ENCODE measurements at regions not wholly inside any gene's neighbourhood (a gene's known extent, or its start where the extent isn't known, plus 50 kb on each side); places are given as distances from the start of the nearest gene placed in this dataset.
A peak's percentile ranks its signal among the peaks of the same experiment; 100 is the strongest.

DNA sequence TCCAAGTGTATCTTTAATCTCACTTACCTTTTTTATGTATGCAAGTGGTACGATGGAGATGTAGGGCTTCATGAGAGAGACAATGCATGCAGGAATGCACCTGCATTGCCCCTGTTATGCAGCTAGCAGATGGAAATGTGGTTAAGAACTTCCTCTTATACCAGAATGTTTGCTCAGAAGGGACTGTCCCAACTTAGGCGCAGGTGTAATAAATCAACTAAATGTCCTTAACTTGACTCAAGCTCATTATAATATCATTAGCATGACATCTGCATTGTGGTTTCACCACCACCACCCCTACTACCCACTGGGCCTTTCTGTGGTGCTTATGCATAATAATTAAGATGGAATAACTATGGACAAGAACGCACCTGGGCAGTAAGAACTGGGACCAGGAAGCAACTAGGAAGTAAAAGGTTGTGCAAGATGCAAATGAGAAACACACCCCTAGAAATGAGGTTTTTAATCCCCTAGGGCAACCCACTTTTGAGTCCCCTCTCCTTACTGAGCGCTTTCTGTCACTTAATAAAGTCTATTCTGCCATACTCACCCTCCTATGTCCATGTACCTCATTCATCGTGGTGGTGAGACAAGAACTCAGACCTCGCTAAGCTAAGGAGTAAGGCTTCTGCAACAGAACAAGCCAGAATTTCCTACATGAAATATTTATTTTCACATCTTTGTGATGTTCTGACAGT, 1103.3 kb upstream of the B3GALT2 start:
- DNase-seq: peak; percentile 74

DNA sequence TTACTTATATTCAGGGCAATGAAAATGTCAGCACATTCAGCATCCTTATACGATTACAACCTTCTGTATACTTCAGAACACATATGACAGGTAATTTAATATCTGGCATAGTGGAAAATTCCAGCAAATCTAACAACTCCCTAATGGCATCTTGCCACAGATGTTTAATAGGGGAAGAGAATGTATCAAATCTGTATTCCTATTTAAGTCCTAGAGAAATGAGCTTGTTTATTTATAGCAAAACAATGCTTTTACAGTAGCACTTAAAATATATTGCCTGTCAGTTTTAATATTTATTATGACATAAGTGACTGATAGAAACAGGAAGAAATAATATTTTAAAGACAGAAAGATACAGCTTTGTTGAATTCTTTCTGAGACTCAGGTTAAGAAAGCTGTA, 1101.8 kb upstream of the B3GALT2 start:
- no peak for DNase-seq

DNA sequence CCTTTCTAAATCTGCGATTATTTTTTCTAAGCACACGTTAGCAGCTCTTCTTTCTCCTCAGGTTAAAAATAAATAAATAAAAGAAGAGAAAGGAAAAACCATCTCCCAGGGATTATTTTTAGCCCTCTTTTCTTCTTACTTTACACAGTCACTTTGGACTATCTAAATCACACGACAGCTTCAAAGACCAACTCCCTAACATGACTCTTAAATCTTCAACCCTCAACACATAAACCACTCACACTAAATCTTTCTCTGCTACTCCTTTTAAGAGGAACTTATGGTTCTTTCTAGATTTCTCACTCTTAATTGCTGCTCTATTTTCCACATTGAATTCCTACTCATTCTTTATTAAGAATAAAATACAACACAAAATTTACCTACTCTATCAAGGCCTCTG, 1095.0 kb upstream of the B3GALT2 start:
- DNase-seq: no peak

DNA sequence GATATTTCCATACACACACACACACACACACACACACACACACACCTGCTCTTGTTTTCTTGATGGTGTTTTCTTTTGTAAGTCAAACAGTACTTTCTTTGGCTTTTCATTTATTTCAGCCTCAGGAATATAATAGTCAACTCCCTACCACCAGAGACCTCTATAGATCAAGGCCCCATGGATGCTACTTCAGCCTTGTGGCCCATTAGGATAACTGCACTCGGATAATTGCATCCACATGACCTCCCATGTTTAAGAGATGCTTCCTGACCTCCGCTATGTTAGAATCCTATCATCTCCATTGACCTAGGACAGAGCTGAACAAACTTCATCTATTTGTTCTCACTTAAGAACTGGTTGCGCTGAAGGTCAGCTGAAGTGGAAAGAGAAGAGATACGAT, 1094.0 kb upstream of the B3GALT2 start:
- DNase-seq: no peak

DNA sequence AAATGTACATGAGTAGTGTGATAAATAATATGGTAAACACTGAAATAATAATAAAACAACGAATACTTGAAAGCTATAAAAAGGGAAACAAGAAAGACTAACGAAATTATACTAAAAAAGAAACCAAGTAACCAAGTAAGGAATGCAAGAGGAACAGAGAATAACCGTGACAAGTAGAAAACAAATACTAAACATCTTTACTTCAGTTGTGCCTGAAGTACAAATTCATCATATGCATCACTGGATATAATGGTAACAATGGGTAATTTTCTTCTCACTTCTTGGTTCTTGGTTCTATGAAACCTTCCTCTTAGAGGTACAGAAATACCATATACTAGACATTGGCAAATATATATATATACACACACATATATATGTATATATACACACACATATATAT, 1093.6 kb upstream of the B3GALT2 start:
- DNase-seq: no peak

DNA sequence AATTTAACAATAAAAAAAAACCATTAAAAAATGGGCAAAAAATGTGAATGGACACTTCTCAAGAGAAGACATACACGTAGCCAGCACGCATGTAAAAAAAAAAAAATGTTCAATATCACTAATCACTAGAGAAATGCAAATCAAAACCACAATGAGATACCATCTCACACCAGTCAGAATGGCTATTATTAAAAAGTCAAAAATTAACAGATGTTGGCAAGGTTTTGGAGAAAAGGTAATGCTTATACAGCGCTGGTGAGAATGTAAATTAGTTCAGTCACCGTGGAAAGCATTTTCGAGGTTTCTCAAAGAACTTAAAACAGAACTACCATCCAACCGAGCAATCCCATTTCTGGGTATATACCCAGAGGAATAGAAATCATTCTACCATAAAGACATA, 1091.5 kb upstream of the B3GALT2 start:
- DNase-seq: no peak

DNA sequence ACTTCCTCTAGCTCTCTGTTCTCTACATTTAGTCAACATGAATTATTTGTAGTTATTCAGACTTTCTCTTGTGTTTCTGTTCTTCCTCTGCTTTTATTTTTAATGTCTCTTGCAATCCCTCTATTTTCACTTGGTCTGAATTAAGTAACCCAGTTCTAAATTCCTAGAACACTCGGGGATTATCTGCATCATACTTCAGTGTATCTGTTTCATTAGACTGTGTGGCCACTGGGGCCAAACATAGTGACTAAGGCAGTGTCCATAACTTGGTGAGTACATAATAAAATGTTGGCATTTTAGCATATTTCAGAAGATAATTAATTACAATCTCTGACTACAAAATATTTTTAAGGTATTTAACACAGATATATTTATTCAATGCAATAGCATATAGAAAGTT, 1087.2 kb upstream of the B3GALT2 start:
- no peak for DNase-seq

DNA sequence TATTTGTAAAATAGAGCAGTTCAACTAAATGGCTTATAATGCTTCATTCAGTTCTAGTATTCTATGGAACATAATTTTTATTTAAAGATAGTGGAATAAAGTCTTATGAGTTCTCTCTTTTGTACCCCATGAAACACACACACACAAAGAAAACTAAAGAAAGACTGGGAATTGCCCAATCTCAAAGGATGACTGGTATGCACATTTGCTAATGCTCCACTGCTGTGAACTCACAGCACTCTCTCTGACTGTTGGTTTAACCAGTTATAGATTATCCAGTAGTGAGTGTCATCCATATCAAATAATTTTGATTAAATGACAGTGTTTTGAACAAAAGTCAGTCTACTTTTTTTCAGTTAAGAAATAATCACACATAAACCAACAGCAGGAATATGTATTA, 1082.4 kb upstream of the B3GALT2 start:
- no peak for DNase-seq

DNA sequence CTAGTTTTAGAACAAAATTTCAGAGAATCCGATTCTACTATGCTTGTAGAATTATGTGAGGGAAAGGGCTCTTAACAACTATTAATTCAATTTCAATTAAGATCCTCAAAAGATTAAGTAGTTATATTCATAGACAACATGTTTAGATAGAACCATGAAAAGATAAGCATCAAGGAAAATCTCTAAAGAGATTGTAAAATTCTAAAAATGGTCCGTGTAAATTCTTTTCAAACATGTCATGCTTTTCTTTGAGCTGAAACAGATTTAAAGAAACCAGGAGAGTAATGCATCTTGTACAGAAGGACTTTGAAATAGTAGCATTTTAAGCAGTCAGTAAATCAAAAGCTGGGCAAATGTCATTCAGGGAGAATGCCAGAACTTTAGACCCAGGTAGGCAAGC, 1080.6 kb upstream of the B3GALT2 start:
- no peak for DNase-seq

DNA sequence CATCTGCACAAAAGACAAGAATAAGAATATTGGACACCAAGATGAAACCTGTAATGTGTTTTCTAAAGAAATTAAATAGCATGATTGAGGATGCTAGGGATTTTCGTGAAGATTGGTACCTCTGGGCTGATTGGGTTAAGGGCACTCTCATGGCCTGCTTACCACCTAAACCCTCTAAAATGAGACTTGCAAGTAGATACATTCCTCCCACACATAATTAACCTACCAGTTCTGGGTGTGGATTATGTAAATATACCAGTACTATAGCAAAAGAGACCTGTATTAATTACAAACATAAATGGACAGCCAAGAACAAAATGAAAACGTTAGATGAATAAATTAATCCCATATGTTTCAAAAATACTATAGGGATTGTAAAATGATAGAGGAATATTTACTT, 1069.6 kb upstream of the B3GALT2 start:
- DNase-seq: no peak

DNA sequence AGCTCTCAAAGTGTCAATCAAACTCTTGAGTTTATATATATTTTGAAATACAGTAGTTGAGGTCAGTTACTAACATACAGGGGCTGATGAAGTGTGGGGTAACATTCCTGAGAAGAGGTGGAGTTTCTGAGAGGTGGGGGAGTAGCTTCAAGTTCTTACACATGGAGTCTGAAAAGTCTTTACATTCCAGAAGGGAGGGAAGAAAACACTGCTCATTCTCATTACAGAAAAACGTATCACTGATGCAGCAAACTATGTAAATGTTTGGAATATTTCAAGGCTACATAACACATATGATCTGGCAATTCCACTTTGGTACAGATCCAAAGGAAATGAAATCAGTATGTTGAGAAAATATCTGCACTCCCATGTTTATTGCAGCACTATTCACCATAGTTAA, 1065.8 kb upstream of the B3GALT2 start:
- DNase-seq: no peak

DNA sequence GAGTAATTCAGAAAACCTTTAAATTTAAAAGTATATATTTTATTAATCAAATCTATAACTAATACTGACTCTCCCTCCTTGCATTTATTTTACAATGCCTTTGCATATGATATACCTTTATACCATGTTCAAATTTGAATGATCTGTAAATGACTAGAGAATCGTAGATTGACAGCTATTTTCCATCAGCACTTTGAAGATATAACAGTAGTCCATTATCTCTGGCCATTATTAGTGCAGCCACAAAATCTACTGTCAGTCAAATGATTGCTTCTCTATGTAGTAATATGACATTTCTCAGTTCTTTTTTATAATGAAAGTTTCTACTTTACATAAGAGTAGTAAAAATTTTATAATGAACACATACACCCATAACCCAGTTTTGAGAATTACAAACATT, 1054.8 kb upstream of the B3GALT2 start:
- no peak for DNase-seq

DNA sequence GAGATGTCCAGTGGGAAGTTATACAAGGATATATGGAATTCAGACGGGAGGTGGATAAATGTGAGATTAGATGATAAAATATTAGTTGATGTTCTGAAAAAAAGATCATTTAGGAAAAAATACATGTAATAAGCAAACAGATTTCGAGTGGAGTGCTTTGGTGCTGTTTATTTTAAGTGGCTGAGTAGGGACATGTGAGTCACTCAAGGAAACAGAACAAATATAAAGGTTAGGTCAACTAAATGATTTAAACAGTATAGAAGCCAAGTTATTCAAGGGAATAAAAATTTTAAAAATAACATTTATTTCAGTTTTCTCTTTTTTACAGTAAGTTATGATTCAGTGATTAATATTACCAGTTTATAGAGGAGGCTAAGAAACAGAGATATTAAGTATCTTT, 1046.7 kb upstream of the B3GALT2 start:
- DNase-seq: no peak

DNA sequence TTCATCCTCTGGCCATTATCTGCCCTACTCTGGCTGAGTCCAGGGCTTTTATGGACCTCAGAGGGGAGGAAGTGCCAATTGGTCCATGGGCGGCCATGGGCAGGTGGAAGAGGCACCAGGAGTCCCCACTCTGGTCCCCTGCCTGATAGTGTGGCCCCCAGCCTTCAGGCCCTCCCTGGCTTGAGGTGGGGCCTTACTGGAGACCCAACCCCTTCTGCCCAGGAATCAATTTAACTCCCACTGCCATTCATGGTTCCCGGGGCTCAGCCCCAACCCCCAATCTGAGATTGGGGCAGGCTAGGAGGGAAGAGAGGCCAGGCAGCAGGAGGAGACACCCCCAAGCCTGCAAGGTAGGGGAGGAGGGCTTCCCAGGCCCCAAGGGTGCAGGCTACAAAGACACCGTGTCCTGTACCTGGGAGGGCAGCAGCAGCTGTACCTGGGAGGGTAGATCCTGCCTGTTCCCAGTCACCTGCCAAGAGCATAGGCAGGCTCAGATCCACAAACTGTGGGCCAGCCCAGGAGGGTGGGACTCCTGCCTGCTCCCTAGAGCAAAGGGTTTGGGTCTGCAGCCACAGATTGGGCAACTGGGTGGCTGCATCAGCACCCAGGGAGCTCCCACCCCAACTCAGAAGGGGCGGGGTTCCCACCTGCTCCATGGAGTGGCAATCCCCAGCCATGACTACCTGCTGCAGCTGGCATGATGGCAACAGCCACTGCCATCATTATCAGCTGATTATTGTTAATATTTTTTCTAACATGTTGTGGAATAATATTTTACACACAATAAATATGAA, 1044.1 kb upstream of the B3GALT2 start:
- no peak for DNase-seq

DNA sequence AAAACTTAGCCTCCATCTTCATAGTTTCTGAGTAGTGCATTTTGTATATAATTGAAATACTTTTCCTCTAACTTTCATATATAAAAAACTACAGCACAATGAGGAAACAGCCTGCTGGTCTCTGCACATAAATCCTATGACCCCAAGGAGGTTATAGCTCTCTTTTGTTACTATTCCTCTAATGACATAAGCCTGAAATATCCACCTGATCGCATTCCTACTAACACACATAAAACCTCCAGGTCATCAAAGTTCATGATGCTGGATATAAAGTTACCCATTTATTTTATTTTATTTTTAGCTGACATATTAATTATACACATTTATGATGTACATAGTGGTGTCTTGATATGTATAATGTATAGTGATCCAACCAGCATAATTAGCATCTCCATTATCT, 1042.0 kb upstream of the B3GALT2 start:
- DNase-seq: no peak

DNA sequence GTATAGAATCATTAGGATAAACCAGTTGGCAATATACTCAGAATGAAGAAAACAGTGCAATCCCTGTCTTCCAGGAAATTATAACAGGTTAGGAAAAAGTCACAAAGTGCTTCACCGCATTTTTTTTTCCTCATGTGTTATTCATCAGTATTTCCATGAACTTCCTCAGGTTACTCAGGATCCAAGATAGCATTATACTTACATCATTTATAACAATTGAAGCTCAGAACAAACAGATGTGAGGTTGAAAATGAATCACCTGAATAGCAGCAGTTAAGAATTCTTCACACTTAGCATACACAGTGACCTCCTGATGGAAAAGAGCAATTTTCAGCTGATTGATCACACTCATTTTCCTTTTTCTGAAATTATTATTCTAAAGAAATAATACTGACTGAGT, 1040.7 kb upstream of the B3GALT2 start:
- DNase-seq: no peak

DNA sequence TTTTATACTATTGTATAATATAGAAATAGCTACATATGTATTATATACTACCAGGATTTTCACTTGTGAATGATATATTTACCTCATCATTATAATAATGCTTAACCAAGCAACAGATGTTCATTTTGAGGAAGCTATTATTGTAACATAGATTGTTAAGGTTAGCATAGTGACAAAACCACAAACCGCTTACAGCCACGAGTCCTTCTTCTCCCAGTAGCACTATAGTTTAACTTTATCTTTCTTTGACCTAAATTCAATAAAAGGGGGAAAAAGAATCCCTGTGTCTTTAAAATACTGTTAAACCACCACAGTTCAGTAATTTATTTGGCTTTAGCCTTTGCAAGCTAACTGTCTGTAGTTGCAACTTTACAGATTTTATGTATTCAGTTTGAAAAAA, 1039.4 kb upstream of the B3GALT2 start:
- no peak for DNase-seq

DNA sequence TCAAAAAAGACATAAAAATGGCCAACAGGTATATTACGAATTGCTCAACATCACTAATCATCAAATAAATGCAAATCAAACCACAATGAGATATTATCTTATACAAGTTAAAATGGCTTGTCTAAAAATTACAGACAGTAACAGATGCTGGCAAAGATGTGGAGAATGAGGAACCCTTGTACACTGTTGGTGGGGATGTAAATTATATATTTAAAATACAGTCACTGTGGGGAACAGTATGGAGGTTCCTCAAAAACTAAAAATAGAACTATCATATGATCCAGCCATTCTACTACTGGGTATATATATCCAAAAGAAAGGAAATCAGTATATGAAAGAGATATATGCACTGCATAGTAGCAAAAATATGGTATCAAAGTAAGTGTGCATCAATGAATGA, 1037.2 kb upstream of the B3GALT2 start:
- DNase-seq: no peak

DNA sequence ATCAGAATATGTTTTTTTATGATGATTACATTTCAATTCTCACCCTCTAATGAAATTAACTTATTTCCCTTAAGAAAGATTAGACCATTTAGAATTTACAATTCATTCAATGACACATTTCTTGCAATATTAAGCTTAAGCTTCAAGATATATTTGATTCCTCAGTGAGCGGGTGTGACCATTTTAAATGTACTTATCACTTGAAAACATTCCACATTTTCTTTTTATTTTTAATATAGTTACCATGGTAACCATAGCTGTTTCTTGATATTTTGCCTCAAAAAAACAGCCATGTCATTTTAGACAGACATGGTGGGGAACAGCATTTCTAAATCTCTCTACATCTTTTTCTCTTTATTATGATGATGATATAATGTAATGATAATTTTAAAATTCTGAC, 1029.0 kb upstream of the B3GALT2 start:
- DNase-seq: no peak

DNA sequence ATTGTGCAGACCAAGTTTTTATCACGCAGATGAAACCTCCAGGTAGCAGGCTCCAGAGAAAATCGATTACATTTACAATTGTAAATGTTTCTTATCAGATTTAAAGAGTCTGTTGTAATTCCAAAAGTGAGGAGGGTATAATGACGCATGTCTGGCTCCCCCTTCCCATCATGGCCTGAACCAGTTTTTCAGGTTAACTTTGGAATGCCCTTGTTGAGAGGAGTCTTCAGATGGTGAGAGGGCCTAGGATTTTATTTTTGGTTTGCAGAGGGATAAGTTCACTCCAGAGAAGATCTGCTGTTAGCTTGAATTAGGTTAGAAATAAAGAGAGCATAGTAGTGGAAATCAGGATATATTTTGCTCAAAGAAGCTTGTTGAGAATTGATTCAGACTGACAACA, 1028.3 kb upstream of the B3GALT2 start:
- no peak for DNase-seq

DNA sequence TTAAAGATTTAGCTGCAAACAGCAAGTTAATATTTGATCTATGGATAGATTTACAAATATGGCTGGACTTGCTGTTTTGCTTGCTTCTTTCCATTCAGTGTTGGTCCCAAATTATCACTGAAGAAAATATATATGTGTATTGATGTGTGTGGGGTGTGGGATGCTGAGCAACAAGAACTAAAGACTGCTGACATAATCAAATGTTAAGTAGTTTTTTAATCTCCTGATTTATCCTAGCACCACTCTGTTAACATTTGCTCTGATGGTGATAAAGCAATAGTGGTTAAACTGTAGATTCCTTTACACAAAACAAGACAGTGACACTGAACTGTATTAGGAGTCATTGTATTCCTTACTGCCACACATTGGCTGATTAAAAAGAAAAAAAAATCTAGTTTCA, 1023.5 kb upstream of the B3GALT2 start:
- DNase-seq: no peak

DNA sequence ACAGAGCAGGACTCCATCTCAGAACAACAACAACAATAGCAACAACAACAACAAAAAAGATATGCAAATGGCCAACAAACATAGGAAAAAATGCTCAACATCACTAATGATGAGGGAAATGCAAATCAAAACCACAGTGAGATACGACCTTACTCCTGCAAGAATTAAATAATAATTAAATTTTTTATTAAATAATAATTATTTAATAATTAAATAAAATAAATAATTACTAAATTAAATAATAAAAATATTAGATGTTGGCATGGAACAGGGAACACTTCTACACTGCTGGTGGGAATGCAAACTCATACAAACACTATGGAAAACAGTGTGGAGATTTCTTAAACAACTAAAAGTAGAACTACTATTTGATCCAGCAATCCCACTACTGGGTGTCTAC, 1022.3 kb upstream of the B3GALT2 start:
- DNase-seq: no peak

DNA sequence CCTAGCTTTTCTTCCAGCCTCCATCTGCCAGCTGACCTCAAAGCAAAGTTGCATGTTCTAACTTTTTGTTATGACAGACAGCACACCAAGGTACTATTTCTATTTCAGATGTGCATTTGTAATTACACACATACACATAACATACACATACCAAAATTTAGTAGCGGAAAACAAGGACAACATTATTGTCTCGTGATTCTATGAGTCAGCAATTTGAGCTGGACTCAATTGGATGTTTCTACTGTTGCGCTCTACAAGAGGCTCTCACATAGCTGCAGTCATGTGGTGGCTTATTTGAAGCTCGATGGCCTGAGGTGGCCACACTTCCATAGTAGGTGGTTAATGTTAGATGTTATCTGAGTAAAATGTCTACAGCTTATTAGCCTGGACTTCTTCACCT, 1010.1 kb upstream of the B3GALT2 start:
- no peak for DNase-seq

DNA sequence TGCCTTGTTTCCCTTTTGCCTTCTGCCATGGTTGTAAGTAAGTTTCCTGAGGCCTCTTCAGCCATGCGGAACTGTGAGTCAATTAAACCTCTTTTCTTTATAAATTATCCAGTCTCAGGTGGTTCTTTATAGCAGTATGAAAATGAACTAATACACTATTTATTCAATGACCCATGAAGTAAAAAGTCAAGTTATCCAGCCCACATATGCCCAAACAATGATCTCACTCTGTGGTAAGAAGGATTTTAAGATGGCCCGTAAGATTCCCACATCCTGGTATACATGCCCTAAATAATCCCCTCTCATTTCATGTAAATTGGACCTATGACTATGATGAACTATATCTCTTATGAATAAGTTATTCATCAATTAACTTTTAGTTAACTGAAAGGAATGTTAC, 1008.3 kb upstream of the B3GALT2 start:
- no peak for DNase-seq

DNA sequence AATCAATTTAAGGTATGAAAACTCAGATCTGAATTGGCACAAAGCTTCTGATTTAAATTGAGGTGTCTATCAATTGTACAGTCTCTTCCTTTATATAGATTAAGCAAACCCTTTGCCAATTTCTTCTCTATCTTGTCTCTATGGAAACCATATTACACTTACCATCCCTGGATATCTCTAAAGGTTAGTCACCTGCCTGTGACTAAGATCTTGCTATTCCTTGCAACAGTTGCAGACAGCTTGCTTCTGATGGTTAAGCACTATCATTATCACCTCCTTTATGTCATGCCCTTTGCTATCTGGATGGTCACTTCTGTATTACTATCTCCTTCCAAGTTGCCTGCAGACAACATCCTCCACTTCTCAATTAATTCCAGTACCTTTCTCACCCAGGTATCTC, 998.6 kb upstream of the B3GALT2 start:
- DNase-seq: no peak

Measured in CD4-positive, alpha-beta T cell treated with Interleukin-15 for 1 hour (primary cell).